Coronary artery (tissue), 2 donors: ENCODE measurements at regions not wholly inside any gene's neighbourhood (a gene's known extent, or its start where the extent isn't known, plus 50 kb on each side); places are given as distances from the start of the nearest gene placed in this dataset.

Experiments
- DNase-seq: peaks from one replicate; pipeline ENCODE4 v3.0.0-alpha.2; 2017; ENCODE audit warnings: low spot score
- H3K27ac ChIP-seq, 2 donors: fragments of 200-600 bp; sonication (generic); one replicate each; pipeline ENCODE4 v1.5.1; 2016 to 2019
- H3K4me3 ChIP-seq: fragments of 200-600 bp; sonication (generic); 2 replicates; pipeline ENCODE4 v1.5.1; 2016; ENCODE audit warnings: mild to moderate bottlenecking, moderate library complexity
- CTCF ChIP-seq: fragments of 200-600 bp; sonication (generic); IDR thresholded peaks from one replicate; pipeline ENCODE4 v1.5.1; 2019; ENCODE audit warnings: antibody characterized with exemption

- no peak for DNase-seq
- H3K27ac ChIP-seq: no peak overlapping the region
Observed at GRCh38 chr11:92667486-92668152, 301.8 kb upstream of the MTNR1B start.

GRCh38 chr11:92670308-92670890 lies 299.1 kb upstream of the MTNR1B start:
- H3K4me3 ChIP-seq: no peak overlapping the region
- DNase-seq: no peak
- no peak overlapping the region for H3K27ac ChIP-seq
- no peak for TF ChIP-seq CTCF

More at GRCh38 chr11:92667486-92668152, 301.8 kb upstream of the MTNR1B start:
- no peak overlapping the region for H3K4me3 ChIP-seq
- no peak for TF ChIP-seq CTCF

- DNase-seq: no peak
- no peak for TF ChIP-seq CTCF
- Histone ChIP-seq H3K4me3 (no peak overlapping the region), H3K27ac (no peak overlapping the region)
Observed at GRCh38 chr11:92671081-92671480, 298.4 kb upstream of the MTNR1B start.

- H3K27ac ChIP-seq: no peak overlapping the region
- TF ChIP-seq CTCF: no peak
- no peak overlapping the region for H3K4me3 ChIP-seq
- DNase-seq: no peak
Observed at GRCh38 chr11:92675303-92675702, 294.1 kb upstream of the MTNR1B start.

GRCh38 chr11:92675810-92676209 lies 293.6 kb upstream of the MTNR1B start:
- no peak overlapping the region for H3K4me3 ChIP-seq
- H3K27ac ChIP-seq: no peak overlapping the region
- no peak for TF ChIP-seq CTCF
- no peak for DNase-seq

GRCh38 chr11:92678008-92678611 lies 291.3 kb upstream of the MTNR1B start:
- no peak for TF ChIP-seq CTCF
- H3K27ac ChIP-seq: no peak overlapping the region
- no peak overlapping the region for H3K4me3 ChIP-seq
- no peak for DNase-seq

- Histone ChIP-seq H3K27ac (no peak overlapping the region), H3K4me3 (no peak overlapping the region)
- DNase-seq: no peak
- no peak for TF ChIP-seq CTCF
Observed at GRCh38 chr11:92681586-92681985, 287.9 kb upstream of the MTNR1B start.
